H1 (cell line): ENCODE measurements at regions not wholly inside any gene's neighbourhood (a gene's known extent, or its start where the extent isn't known, plus 50 kb on each side); places are given as distances from the start of the nearest gene placed in this dataset.

ENCODE experiments used
- TAF1 ChIP-seq: IDR thresholded peaks from 2 replicates; pipeline ENCODE4 v1.6.1; 2011; ENCODE audit warnings: mild to moderate bottlenecking, low read depth, low read length

DNA sequence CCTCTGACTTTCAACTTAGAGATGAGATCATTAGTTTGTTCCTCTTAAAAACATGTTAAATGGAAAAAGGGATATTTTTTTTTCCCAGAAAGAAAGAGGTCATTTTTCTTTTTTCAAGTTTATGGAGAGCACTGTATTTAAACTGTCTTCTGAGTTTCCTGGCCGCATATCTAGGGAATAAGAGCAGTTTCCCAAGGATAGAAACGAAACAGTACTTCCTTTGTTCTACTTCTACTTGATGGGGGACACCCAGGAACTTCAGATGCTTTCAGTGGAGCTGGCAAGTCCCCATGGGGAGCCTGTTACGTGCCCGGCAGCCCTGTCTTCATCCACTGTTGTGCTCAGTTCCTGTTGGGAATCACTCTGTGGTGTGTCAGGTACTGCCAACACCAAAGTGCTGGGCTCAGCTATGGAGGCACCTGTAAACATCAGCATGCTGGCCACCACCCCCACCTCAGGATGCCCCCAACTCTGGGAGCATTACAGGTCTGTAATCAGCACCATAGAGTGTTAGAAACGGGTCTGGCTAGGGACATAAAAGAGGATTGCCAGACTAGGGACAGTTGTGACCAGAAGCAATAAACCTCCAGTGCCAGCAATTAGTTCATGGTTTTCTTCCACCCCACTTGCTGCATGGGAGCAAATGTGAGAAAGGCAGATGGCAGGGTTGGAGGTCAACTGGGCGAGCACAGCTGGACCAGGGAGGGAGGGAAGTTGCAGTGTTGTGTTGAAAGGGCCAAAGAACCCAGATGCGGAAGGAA is 221.7 kb upstream of the ECI2 start (continued):
- no peak for TF ChIP-seq TAF1
